SK-N-SH (cell line): ENCODE measurements at regions not wholly inside any gene's neighbourhood (a gene's known extent, or its start where the extent isn't known, plus 50 kb on each side); places are given as distances from the start of the nearest gene placed in this dataset.

Experiments
- CTCF ChIA-PET: fragments of 300-600, 350-600 bp; formaldehyde crosslinking; extraction: SDS; loops from one replicate; lab custom pipeline; 2021; lab: Yijun Ruan, JAX
- POLR2A ChIA-PET: fragments of 350-600 bp; sonication (Branson Sonifier 250); formaldehyde crosslinking; extraction: SDS; loops from one replicate; lab custom pipeline; 2020; ENCODE audit warnings: antibody characterized with exemption, inconsistent platforms; lab: Yijun Ruan, JAX
- DNase-seq: peaks from one replicate; pipeline ENCODE4 v3.0.0; 2012
- H2AFZ ChIP-seq: fragments of 200-600 bp; sonication (generic); 2 replicates; pipeline ENCODE4 v1.8.1; 2016; ENCODE audit warnings: antibody characterized with exemption, mild to moderate bottlenecking, low read depth
- H3F3A ChIP-seq: fragments of 200-600 bp; sonication (generic); replicated peaks from 2 replicates; pipeline ENCODE3; 2016; ENCODE audit warnings: antibody characterized with exemption, mild to moderate bottlenecking; ENCODE audit not compliant: insufficient read depth
- H3K27ac ChIP-seq, 2 experiments: fragments of 200-500 bp in 1 of 2; fragments of 200-600 bp in 1 of 2; sonication (Bioruptor generic) in 1 of 2; sonication (generic), shearing (Covaris generic) in 1 of 2; 2 replicates each; pipeline versions ENCODE4 v1.5.1 to v1.6.1; 2014 to 2016; ENCODE audit warnings: low read depth in 2 of 2, inconsistent platforms in 1 of 2, low read length in 1 of 2, mild to moderate bottlenecking in 1 of 2, mixed read lengths in 1 of 2
- H3K27me3 ChIP-seq: fragments of 200-600 bp; sonication (generic), shearing (Covaris generic); 2 replicates; pipeline ENCODE4 v1.6.1; 2016; ENCODE audit warnings: mixed run types; ENCODE audit not compliant: insufficient read depth
- H3K36me3 ChIP-seq, 2 experiments: fragments of 200-500 bp in 1 of 2; fragments of 200-600 bp in 1 of 2; sonication (Bioruptor generic) in 1 of 2; sonication (generic) in 1 of 2; replicated peaks in 1 of 2; 2 replicates each; pipeline versions ENCODE3 to v1.5.1; 2014 to 2016; ENCODE audit warnings: low read length in 1 of 2, mild to moderate bottlenecking in 1 of 2; ENCODE audit not compliant: insufficient read depth in 2 of 2, control insufficient read depth in 1 of 2
- H3K4me1 ChIP-seq, 2 experiments: fragments of 200-500 bp in 1 of 2; fragments of 200-600 bp in 1 of 2; sonication (Bioruptor generic) in 1 of 2; sonication (generic), shearing (Covaris generic) in 1 of 2; 2 replicates each; pipeline versions ENCODE4 v1.5.1 to v1.6.1; 2014 to 2016; ENCODE audit warnings: low read depth in 1 of 2, low read length in 1 of 2, mixed run types in 1 of 2; ENCODE audit not compliant: insufficient read depth in 2 of 2, control insufficient read depth in 1 of 2
- H3K4me2 ChIP-seq: fragments of 200-600 bp; sonication (generic), shearing (Covaris generic); 2 replicates; pipeline ENCODE4 v1.6.1; 2017; ENCODE audit warnings: mixed run types
- H3K4me3 ChIP-seq, 2 experiments: fragments of 200-500 bp in 1 of 2; fragments of 200-600 bp in 1 of 2; sonication (Bioruptor generic) in 1 of 2; sonication (generic), shearing (Covaris generic) in 1 of 2; 2 replicates each; pipeline versions ENCODE4 v1.5.1 to v1.8.1; 2014 to 2016; ENCODE audit warnings: low read depth in 2 of 2, inconsistent platforms in 1 of 2, low read length in 1 of 2, mild to moderate bottlenecking in 1 of 2, mixed read lengths in 1 of 2, moderate library complexity in 1 of 2
- H3K79me2 ChIP-seq: fragments of 200-600 bp; sonication (generic); 2 replicates; pipeline ENCODE4 v1.8.1; 2017; ENCODE audit warnings: mild to moderate bottlenecking; ENCODE audit not compliant: insufficient read depth
- H3K9ac ChIP-seq: fragments of 200-600 bp; sonication (generic); 2 replicates; pipeline ENCODE4 v1.6.1; 2017; ENCODE audit warnings: mixed run types
- H3K9me2 ChIP-seq: fragments of 200-600 bp; sonication (generic); 2 replicates; pipeline ENCODE4 v1.6.1; 2017; ENCODE audit warnings: mixed run types
- H3K9me3 ChIP-seq: fragments of 200-600 bp; sonication (generic); 2 replicates; pipeline ENCODE4 v1.6.1; 2017; ENCODE audit warnings: mixed run types, mild to moderate bottlenecking, moderate library complexity
- H4K20me1 ChIP-seq: fragments of 200-600 bp; sonication (generic); 2 replicates; pipeline ENCODE4 v1.6.1; 2017; ENCODE audit warnings: mild to moderate bottlenecking, mixed run types; ENCODE audit not compliant: insufficient read depth
- CHD2 ChIP-seq: fragments of 150-350 bp; IDR thresholded peaks from 2 replicates; pipeline ENCODE4 v1.6.1; 2018; ENCODE audit warnings: low read length; ENCODE audit not compliant: partially characterized antibody
- EP300 ChIP-seq, 2 experiments: IDR thresholded peaks; 2 replicates each; pipeline versions ENCODE4 v1.4.0 to v1.6.1; 2012; ENCODE audit warnings: borderline replicate concordance in 1 of 2, low read depth in 1 of 2, low read length in 1 of 2
- EZH2phosphoT487 ChIP-seq: fragments of 200-600 bp; sonication (generic); IDR thresholded peaks from 2 replicates; pipeline ENCODE4 v1.6.1; 2017; ENCODE audit warnings: low read depth, mixed run types, mild to moderate bottlenecking, antibody characterized with exemption, moderate library complexity, borderline replicate concordance
- FOSL2 ChIP-seq: IDR thresholded peaks from 2 replicates; pipeline ENCODE4 v1.4.0; 2012; ENCODE audit warnings: low read depth, mild to moderate bottlenecking, moderate library complexity, borderline replicate concordance
- FOXM1 ChIP-seq: IDR thresholded peaks from 2 replicates; pipeline ENCODE4 v1.4.0; 2012; ENCODE audit warnings: low read depth, mild to moderate bottlenecking
- JUND ChIP-seq: IDR thresholded peaks from 2 replicates; pipeline ENCODE4 v1.4.0; 2012
- RCOR1 ChIP-seq: fragments of 150-350 bp; IDR thresholded peaks from 2 replicates; pipeline ENCODE4 v1.6.1; 2017; ENCODE audit warnings: antibody characterized with exemption, low read length
- RFX5 ChIP-seq: IDR thresholded peaks from 2 replicates; pipeline ENCODE4 v1.6.1; 2012; ENCODE audit warnings: mild to moderate bottlenecking, improper control_type of control experiment, low read length
- RXRA ChIP-seq: IDR thresholded peaks from 2 replicates; pipeline ENCODE4 v1.4.0; 2012; ENCODE audit warnings: low read depth, mild to moderate bottlenecking, borderline replicate concordance
- YY1 ChIP-seq: IDR thresholded peaks from 2 replicates; pipeline ENCODE4 v1.4.0; 2012; ENCODE audit warnings: low read depth, mild to moderate bottlenecking
- WGBS: methylation state at CpG from one replicate; pipeline ENCODE4 v1.1.6; 2017; ENCODE audit warnings: low lambda C conversion rate; 5-methylcytosine and 5-hydroxymethylcytosine counted together
- TF ChIP-seq, protein P1 (sequence below): IDR thresholded peaks from 2 replicates; pipeline ENCODE4 v1.4.0; 2012; ENCODE audit warnings: low read depth, borderline replicate concordance
- TF ChIP-seq, protein P2 (sequence below): IDR thresholded peaks from 2 replicates; pipeline ENCODE4 v1.4.0; 2012; ENCODE audit warnings: low read depth, borderline replicate concordance
- TF ChIP-seq, protein P3 (sequence below): fragments of 150-350 bp; IDR thresholded peaks from 2 replicates; pipeline ENCODE4 v1.6.1; 2016; ENCODE audit warnings: mild to moderate bottlenecking, low read depth, low read length
- TF ChIP-seq, protein P4 (sequence below): fragments of 200-600 bp; sonication (generic); IDR thresholded peaks from 2 replicates; pipeline ENCODE4 v1.6.1; 2017; ENCODE audit warnings: antibody characterized with exemption, mild to moderate bottlenecking, moderate library complexity

DNA sequence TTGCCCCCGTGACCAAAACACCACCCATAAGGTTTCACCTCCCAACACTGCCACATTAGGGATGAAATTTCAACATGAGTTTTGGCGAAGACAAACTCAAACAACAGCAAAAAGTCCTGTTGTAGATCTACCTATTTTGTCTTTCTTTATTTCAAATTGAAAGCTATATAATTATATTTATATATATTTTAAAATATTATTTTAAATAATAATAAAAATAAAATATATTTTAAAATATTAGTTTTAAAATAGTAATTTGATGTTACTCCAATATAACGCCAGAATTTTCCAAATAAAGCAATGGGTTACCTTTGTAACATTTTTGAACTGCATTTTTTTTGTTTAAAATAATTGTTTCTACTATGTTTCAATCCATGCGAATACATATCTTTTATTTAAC lies 263.5 kb upstream of the USP25 start:
- Histone ChIP-seq H3K9me3 (no peaks in the 10 kb centered on the region), H3K9me2 (no peaks in the 10 kb centered on the region), H4K20me1 (no peaks in the 10 kb centered on the region), H2AFZ (no peak overlapping the region), H3K9ac (no peak overlapping the region), H3K4me3 (no peak overlapping the region), H3K4me2 (no peak overlapping the region), H3K36me3 (no peaks in the 10 kb centered on the region), H3K27ac (no peak overlapping the region), H3K27me3 (no peaks in the 10 kb centered on the region), H3F3A (no peaks in the 10 kb centered on the region), H3K4me1 (no peaks in the 10 kb centered on the region), H3K79me2 (no peaks in the 10 kb centered on the region)
- POLR2A ChIA-PET, result no interaction called here
- TF ChIP-seq JUND, result no peak
- TF ChIP-seq RXRA, result no peak
- TF ChIP-seq, protein P1, sequence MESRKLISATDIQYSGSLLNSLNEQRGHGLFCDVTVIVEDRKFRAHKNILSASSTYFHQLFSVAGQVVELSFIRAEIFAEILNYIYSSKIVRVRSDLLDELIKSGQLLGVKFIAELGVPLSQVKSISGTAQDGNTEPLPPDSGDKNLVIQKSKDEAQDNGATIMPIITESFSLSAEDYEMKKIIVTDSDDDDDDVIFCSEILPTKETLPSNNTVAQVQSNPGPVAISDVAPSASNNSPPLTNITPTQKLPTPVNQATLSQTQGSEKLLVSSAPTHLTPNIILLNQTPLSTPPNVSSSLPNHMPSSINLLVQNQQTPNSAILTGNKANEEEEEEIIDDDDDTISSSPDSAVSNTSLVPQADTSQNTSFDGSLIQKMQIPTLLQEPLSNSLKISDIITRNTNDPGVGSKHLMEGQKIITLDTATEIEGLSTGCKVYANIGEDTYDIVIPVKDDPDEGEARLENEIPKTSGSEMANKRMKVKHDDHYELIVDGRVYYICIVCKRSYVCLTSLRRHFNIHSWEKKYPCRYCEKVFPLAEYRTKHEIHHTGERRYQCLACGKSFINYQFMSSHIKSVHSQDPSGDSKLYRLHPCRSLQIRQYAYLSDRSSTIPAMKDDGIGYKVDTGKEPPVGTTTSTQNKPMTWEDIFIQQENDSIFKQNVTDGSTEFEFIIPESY, result no peak
- WGBS, result 22% methylated on average over 4 of the region's 4 CpGs
- CTCF ChIA-PET, result no interaction called here
- DNase-seq, result no peak

DNA sequence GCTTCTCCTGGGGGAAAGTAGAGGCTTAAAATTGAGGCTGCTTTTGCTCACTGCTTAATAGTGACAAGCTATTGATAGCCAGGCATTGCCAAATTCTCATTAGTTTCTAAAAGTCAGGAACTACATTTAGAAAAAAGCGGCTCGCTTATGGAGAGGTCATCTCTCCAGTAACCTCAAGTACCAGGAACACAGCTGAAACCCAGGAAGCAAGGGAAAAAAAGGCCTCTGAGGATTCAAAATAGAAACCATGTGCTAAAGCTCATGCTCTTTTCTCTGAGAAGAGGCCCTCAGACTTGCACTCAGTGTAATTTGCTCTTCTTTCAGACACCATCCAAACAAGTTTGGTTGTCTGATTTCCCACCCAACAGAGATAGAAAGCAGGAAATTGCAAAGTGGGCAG lies 261.4 kb upstream of the USP25 start:
- Histone ChIP-seq H3F3A (no peaks in the 10 kb centered on the region), H3K36me3 (no peaks in the 10 kb centered on the region), H3K27me3 (no peaks in the 10 kb centered on the region), H3K9ac (no peak overlapping the region), H3K79me2 (no peaks in the 10 kb centered on the region), H3K9me2 (no peaks in the 10 kb centered on the region), H3K9me3 (no peaks in the 10 kb centered on the region), H3K4me3 (no peak overlapping the region), H3K4me2 (no peak overlapping the region), H3K27ac (no peak overlapping the region), H3K4me1 (no peaks in the 10 kb centered on the region), H4K20me1 (no peaks in the 10 kb centered on the region), H2AFZ (no peak overlapping the region)
- 17% methylated on average over 2 of the region's 2 CpGs for WGBS
- TF ChIP-seq RXRA (no peak), RFX5 (no peak), RCOR1 (no peak), FOSL2 (no peak), FOXM1 (no peak), EZH2phosphoT487 (no peak), JUND (no peak), YY1 (no peak), EP300 (IDR thresholded peaks at IDR 0.05; ENCODE audit: borderline replicate concordance in 1 of 2, low read depth in 1 of 2, low read length in 1 of 2) (no peak), CHD2 (no peak)
- TF ChIP-seq, protein P2, sequence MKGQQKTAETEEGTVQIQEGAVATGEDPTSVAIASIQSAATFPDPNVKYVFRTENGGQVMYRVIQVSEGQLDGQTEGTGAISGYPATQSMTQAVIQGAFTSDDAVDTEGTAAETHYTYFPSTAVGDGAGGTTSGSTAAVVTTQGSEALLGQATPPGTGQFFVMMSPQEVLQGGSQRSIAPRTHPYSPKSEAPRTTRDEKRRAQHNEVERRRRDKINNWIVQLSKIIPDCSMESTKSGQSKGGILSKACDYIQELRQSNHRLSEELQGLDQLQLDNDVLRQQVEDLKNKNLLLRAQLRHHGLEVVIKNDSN, result no peak
- TF ChIP-seq, protein P1, result no peak
- TF ChIP-seq, protein P3, sequence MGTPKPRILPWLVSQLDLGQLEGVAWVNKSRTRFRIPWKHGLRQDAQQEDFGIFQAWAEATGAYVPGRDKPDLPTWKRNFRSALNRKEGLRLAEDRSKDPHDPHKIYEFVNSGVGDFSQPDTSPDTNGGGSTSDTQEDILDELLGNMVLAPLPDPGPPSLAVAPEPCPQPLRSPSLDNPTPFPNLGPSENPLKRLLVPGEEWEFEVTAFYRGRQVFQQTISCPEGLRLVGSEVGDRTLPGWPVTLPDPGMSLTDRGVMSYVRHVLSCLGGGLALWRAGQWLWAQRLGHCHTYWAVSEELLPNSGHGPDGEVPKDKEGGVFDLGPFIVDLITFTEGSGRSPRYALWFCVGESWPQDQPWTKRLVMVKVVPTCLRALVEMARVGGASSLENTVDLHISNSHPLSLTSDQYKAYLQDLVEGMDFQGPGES, result no peak
- TF ChIP-seq, protein P4, sequence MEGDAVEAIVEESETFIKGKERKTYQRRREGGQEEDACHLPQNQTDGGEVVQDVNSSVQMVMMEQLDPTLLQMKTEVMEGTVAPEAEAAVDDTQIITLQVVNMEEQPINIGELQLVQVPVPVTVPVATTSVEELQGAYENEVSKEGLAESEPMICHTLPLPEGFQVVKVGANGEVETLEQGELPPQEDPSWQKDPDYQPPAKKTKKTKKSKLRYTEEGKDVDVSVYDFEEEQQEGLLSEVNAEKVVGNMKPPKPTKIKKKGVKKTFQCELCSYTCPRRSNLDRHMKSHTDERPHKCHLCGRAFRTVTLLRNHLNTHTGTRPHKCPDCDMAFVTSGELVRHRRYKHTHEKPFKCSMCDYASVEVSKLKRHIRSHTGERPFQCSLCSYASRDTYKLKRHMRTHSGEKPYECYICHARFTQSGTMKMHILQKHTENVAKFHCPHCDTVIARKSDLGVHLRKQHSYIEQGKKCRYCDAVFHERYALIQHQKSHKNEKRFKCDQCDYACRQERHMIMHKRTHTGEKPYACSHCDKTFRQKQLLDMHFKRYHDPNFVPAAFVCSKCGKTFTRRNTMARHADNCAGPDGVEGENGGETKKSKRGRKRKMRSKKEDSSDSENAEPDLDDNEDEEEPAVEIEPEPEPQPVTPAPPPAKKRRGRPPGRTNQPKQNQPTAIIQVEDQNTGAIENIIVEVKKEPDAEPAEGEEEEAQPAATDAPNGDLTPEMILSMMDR, result no peak
- ChIA-PET POLR2A (no interaction called here), CTCF (interaction anchor here (1.0 to 1.4 kb wide), 2 partner anchors 8 to 14 kb away, joined by 3 to 5 read pairs; no protein-coding TSS in a partner anchor)
- DNase-seq, result no peak
